CD14-positive monocyte (primary cell): ENCODE measurements at regions not wholly inside any gene's neighbourhood (a gene's known extent, or its start where the extent isn't known, plus 50 kb on each side); places are given as distances from the start of the nearest gene placed in this dataset.

Experiments
- DNase-seq, 3 donors: peaks; one replicate each; pipeline ENCODE4 v3.0.0-alpha.2; 2011 to 2022
- H2AFZ ChIP-seq: 2 replicates; pipeline ENCODE4 v1.6.0; 2012; ENCODE audit warnings: mild to moderate bottlenecking, low read depth, low read length, inconsistent platforms; ENCODE audit not compliant: insufficient read depth, poor library complexity, severe bottlenecking
- H3K27ac ChIP-seq, 2 donors: 1 replicate in 1 of 2; 2 replicates in 1 of 2; pipeline ENCODE4 v1.5.1; 2012 to 2013; ENCODE audit warnings: low read length in 2 of 2, control low read depth in 1 of 2, inconsistent platforms in 1 of 2, low read depth in 1 of 2, mild to moderate bottlenecking in 1 of 2
- H3K27me3 ChIP-seq, 2 donors: one replicate each; pipeline versions ENCODE4 v1.6.0 to v1.6.1; 2011 to 2013; ENCODE audit warnings: low read length in 2 of 2; ENCODE audit not compliant: control insufficient read depth in 2 of 2, insufficient read depth in 2 of 2
- H3K36me3 ChIP-seq, 2 donors: replicated peaks in 1 of 2; 1 replicate in 1 of 2; 2 replicates in 1 of 2; pipeline versions ENCODE4 v1.5.1 to v1.6.1; 2012 to 2013; ENCODE audit warnings: low read length in 2 of 2, control low read depth in 1 of 2, inconsistent platforms in 1 of 2, mild to moderate bottlenecking in 1 of 2; ENCODE audit not compliant: insufficient read depth in 2 of 2, control insufficient read depth in 1 of 2
- H3K4me1 ChIP-seq, 2 donors: 1 replicate in 1 of 2; 2 replicates in 1 of 2; pipeline versions ENCODE4 v1.5.1 to v1.6.1; 2012 to 2013; ENCODE audit warnings: low read length in 2 of 2, control low read depth in 1 of 2, inconsistent platforms in 1 of 2, mild to moderate bottlenecking in 1 of 2, moderate library complexity in 1 of 2; ENCODE audit not compliant: insufficient read depth in 2 of 2, control insufficient read depth in 1 of 2
- H3K4me2 ChIP-seq: replicated peaks from 2 replicates; pipeline ENCODE3; 2012; ENCODE audit warnings: low read length, moderate library complexity, mild to moderate bottlenecking; ENCODE audit not compliant: poor library complexity, severe bottlenecking; ENCODE audit errors: extremely low read depth
- H3K4me3 ChIP-seq, 3 experiments: fragments of 200-600 bp in 1 of 3; sonication (generic) in 1 of 3; replicated peaks in 1 of 3; 1 replicate in 2 of 3; 2 replicates in 1 of 3; pipeline ENCODE4 v1.5.1; 2011 to 2013; ENCODE audit warnings: low read length in 3 of 3, mild to moderate bottlenecking in 3 of 3, control low read depth in 2 of 3, low read depth in 2 of 3, inconsistent platforms in 1 of 3, moderate library complexity in 1 of 3
- H3K79me2 ChIP-seq: 2 replicates; pipeline ENCODE4 v1.6.0; 2012; ENCODE audit warnings: mild to moderate bottlenecking, control low read depth, inconsistent platforms, low read length, moderate library complexity; ENCODE audit not compliant: insufficient read depth
- H3K9ac ChIP-seq: 2 replicates; pipeline ENCODE4 v1.6.0; 2017; ENCODE audit warnings: low read length, mild to moderate bottlenecking; ENCODE audit not compliant: insufficient read depth, poor library complexity, severe bottlenecking
- H3K9me3 ChIP-seq, 2 donors: replicated peaks in 1 of 2; 1 replicate in 1 of 2; 2 replicates in 1 of 2; pipeline versions ENCODE4 v1.5.1 to v1.6.1; 2012 to 2013; ENCODE audit warnings: low read length in 2 of 2, control low read depth in 1 of 2; ENCODE audit not compliant: control insufficient read depth in 1 of 2, insufficient read depth in 1 of 2
- H4K20me1 ChIP-seq: 2 replicates; pipeline ENCODE4 v1.6.0; 2012; ENCODE audit warnings: mild to moderate bottlenecking, low read length, control low read depth, moderate library complexity; ENCODE audit not compliant: insufficient read depth
- H3K27ac Mint-ChIP-seq, 7 donors: one replicate each; pipeline ENCODE4 v1.8.0; 2020; ENCODE audit warnings: mild to moderate bottlenecking in 7 of 7, mixed read lengths in 7 of 7, moderate library complexity in 6 of 7, inconsistent platforms in 2 of 7
- H3K27me3 Mint-ChIP-seq, 3 donors: one replicate each; pipeline ENCODE4 v1.8.0; 2021 to 2022; ENCODE audit warnings: low read depth in 3 of 3, mild to moderate bottlenecking in 3 of 3, mixed read lengths in 3 of 3, moderate library complexity in 3 of 3, inconsistent platforms in 1 of 3
- H3K36me3 Mint-ChIP-seq, 2 donors: one replicate each; pipeline ENCODE4 v1.8.0; 2020; ENCODE audit warnings: mixed read lengths in 2 of 2, inconsistent platforms in 1 of 2, mild to moderate bottlenecking in 1 of 2
- H3K4me1 Mint-ChIP-seq: one replicate; pipeline ENCODE4 v1.8.0; 2020; ENCODE audit warnings: mild to moderate bottlenecking, mixed read lengths
- H3K4me3 Mint-ChIP-seq, 2 donors: one replicate each; pipeline ENCODE4 v1.8.0; 2020; ENCODE audit warnings: mild to moderate bottlenecking in 2 of 2, mixed read lengths in 2 of 2, moderate library complexity in 1 of 2
- H3K9me3 Mint-ChIP-seq, 7 donors: one replicate each; pipeline ENCODE4 v1.8.0; 2020 to 2022; ENCODE audit warnings: mixed read lengths in 7 of 7, mild to moderate bottlenecking in 6 of 7, moderate library complexity in 6 of 7, inconsistent platforms in 2 of 7
- CTCF ChIP-seq: fragments of 200-600 bp; IDR thresholded peaks from one replicate; pipeline ENCODE4 v1.8.0; 2022; ENCODE audit warnings: antibody characterized with exemption, mild to moderate bottlenecking
- whole genome bisulfite sequencing: methylation state at CpG from one replicate; pipeline ENCODE4 v1.1.5; 2013; ENCODE audit warnings: missing lambda C conversion rate; ENCODE audit not compliant: insufficient coverage; 5-methylcytosine and 5-hydroxymethylcytosine counted together
- intact Hi-C, 2 donors: fragments of 100-400 bp; cut with micrococcal nuclease; formaldehyde crosslinking; loops; one replicate each; pipeline versions ENCODE4 v1.15.0 to v1.15.1; 2023

- Mint-ChIP-seq H3K27me3 (peaks cover 0 to 2% (median 0%) of the 10 kb centered on the region in 3 donors), H3K9me3 (peaks cover 0 to 5% (median 2%) of the 10 kb centered on the region in 7 donors), H3K27ac (no peak overlapping the region), H3K4me1 (no peaks in the 10 kb centered on the region), H3K36me3 (no peaks in the 10 kb centered on the region), H3K4me3 (no peak overlapping the region)
- Histone ChIP-seq H3K36me3 (no peaks in the 10 kb centered on the region), H3K27ac (no peak overlapping the region), H3K9ac (no peak overlapping the region), H3K27me3 (no peaks in the 10 kb centered on the region), H3K9me3 (no peaks in the 10 kb centered on the region), H2AFZ (no peak overlapping the region), H4K20me1 (no peaks in the 10 kb centered on the region), H3K79me2 (no peaks in the 10 kb centered on the region), H3K4me1 (no peaks in the 10 kb centered on the region), H3K4me3 (no peak overlapping the region), H3K4me2 (no peak overlapping the region)
- DNase-seq = no peak
- WGBS = no CpG with 5 or more reads among the region's 1 CpG
- TF ChIP-seq CTCF = no peak
- intact Hi-C loops = no loop called here
Observed at GRCh38 chr1:69256036-69256435, 311.7 kb upstream of the LRRC7 start.

- peaks cover 0 to 3% (median 2%) of the 10 kb centered on the region in 7 donors for H3K9me3 Mint-ChIP-seq
- H3K27ac Mint-ChIP-seq = no peak overlapping the region
- no peaks in the 10 kb centered on the region for H3K27me3 ChIP-seq
- H3K4me1 ChIP-seq = no peaks in the 10 kb centered on the region
- no peak for TF ChIP-seq CTCF
- H3K27ac ChIP-seq = no peak overlapping the region
- H4K20me1 ChIP-seq = no peaks in the 10 kb centered on the region
- peaks cover 0 to 2% (median 0%) of the 10 kb centered on the region in 3 donors for H3K27me3 Mint-ChIP-seq
- intact Hi-C loops = no loop called here
- no peaks in the 10 kb centered on the region for H3K4me1 Mint-ChIP-seq
- no peak for DNase-seq
- no peak overlapping the region for H3K4me3 Mint-ChIP-seq
- H2AFZ ChIP-seq = no peak overlapping the region
- no peak overlapping the region for H3K4me3 ChIP-seq
- H3K9me3 ChIP-seq = no peaks in the 10 kb centered on the region
- no peaks in the 10 kb centered on the region for H3K36me3 Mint-ChIP-seq
- no peaks in the 10 kb centered on the region for H3K79me2 ChIP-seq
- H3K9ac ChIP-seq = no peak overlapping the region
- no peak overlapping the region for H3K4me2 ChIP-seq
- WGBS = no CpG with 5 or more reads among the region's 1 CpG
- no peaks in the 10 kb centered on the region for H3K36me3 ChIP-seq
Observed at GRCh38 chr1:69258842-69259241, 308.9 kb upstream of the LRRC7 start.
